Activated T-cell treated with anti-CD3 and anti-CD28 coated beads, Interleukin-2, amount 50 U/mL, for 4 hours (primary cell): ENCODE measurements at regions not wholly inside any gene's neighbourhood (a gene's known extent, or its start where the extent isn't known, plus 50 kb on each side); places are given as distances from the start of the nearest gene placed in this dataset.
"Not testable (repeated sequence)": the region's sequence is repeated elsewhere in the genome, so short reads cannot be mapped to it uniquely, and the experiment has no call there.

Source experiments
- ATAC-seq, 2 donors: fragments of 200-7000 bp; cut with Tn5 transposase; one replicate each; pipeline ENCODE4 v1.10.0; 2021
- DNase-seq: peaks from one replicate; pipeline ENCODE4 v3.0.0-alpha.2; 2020
- H3K27me3 Mint-ChIP-seq: one replicate; pipeline ENCODE4 v1.8.0; 2021; ENCODE audit warnings: low read depth, mixed read lengths
- H3K36me3 Mint-ChIP-seq: one replicate; pipeline ENCODE4 v1.8.0; 2022; ENCODE audit warnings: mixed read lengths; ENCODE audit not compliant: insufficient read depth
- H3K4me1 Mint-ChIP-seq: one replicate; pipeline ENCODE4 v1.8.0; 2021; ENCODE audit warnings: low read depth, mixed read lengths
- H3K4me3 Mint-ChIP-seq: one replicate; pipeline ENCODE4 v1.8.0; 2021; ENCODE audit warnings: mild to moderate bottlenecking, moderate library complexity, mixed read lengths
- H3K9me3 Mint-ChIP-seq: one replicate; pipeline ENCODE4 v1.8.0; 2021; ENCODE audit warnings: mixed read lengths

GRCh38 chr12:131276501-131277185 is 322.9 kb downstream of the ADGRD1 start:
- ATAC-seq (no peak), DNase-seq (no peak)
- H3K4me1 Mint-ChIP-seq, result no peaks in the 10 kb centered on the region

GRCh38 chr12:131277186-131278091 is 323.7 kb downstream of the ADGRD1 start:
- ATAC-seq, H3K27me3 Mint-ChIP-seq, H3K9me3 Mint-ChIP-seq, H3K4me1 Mint-ChIP-seq, DNase-seq, H3K36me3 Mint-ChIP-seq, H3K4me3 Mint-ChIP-seq: not testable (repeated sequence)

More at GRCh38 chr12:131276501-131277185, 322.9 kb downstream of the ADGRD1 start:
- Mint-ChIP-seq H3K36me3 (no peaks in the 10 kb centered on the region), H3K9me3 (no peaks in the 10 kb centered on the region), H3K27me3 (peaks cover 6% of the 10 kb centered on the region), H3K4me3 (no peak overlapping the region)

GRCh38 chr12:131278451-131279115 is 324.9 kb downstream of the ADGRD1 start:
- DNase-seq, ATAC-seq, H3K36me3 Mint-ChIP-seq, H3K4me1 Mint-ChIP-seq, H3K4me3 Mint-ChIP-seq, H3K27me3 Mint-ChIP-seq, H3K9me3 Mint-ChIP-seq: not testable (repeated sequence)

- Mint-ChIP-seq H3K27me3 (peaks cover 6% of the 10 kb centered on the region), H3K9me3 (no peaks in the 10 kb centered on the region), H3K36me3 (no peaks in the 10 kb centered on the region), H3K4me1 (no peaks in the 10 kb centered on the region), H3K4me3 (no peak overlapping the region)
- ATAC-seq, result no peak
- no peak for DNase-seq
Observed at GRCh38 chr12:131279281-131279921, 325.7 kb downstream of the ADGRD1 start.

DNA sequence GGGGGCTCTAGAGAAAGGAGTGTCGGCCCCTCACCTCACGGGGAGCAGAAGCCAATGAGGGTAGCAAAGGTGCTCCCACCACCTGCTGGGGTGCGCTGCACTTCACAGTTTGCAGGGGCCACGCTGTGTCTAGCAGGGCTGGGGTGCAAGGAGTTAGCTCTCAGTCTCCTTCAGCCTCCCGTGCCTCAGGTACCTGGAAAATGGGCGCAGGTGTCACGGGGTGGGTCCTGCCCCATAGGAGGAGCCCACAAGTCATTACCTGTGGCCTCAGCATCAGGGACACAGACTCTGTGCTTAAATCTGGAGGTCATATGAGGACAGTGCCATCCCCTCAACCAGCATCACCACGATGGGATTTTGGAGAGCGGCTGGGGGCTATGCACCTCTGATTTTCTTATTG is 326.7 kb downstream of the ADGRD1 start:
- no peak for ATAC-seq
- DNase-seq, result no peak
- H3K4me1 Mint-ChIP-seq, result no peaks in the 10 kb centered on the region
- H3K4me3 Mint-ChIP-seq, result no peak overlapping the region
- no peaks in the 10 kb centered on the region for H3K9me3 Mint-ChIP-seq
- H3K36me3 Mint-ChIP-seq, result no peaks in the 10 kb centered on the region
- H3K27me3 Mint-ChIP-seq, result peaks cover 6% of the 10 kb centered on the region

DNA sequence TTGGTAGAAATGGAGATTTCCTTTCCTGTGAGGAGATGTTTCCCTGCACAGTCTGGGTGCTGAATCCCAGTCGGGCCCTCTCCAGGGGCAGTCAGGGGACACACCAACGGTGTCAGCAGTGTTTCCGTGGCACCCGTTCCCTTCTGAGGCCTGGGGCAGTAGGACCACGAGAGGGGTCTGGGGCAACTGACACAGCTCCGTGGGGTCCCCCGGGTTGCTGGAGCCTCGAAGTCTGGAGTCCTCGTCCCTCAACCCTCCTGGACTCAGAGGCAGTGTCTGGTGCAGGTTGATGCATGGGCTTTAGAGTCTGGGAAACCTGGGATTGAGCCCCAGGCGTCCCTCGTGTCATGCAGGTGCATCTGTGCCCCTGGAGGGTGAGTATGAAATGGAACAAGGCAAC is 327.3 kb downstream of the ADGRD1 start:
- peaks cover 5% of the 10 kb centered on the region for H3K27me3 Mint-ChIP-seq
- H3K4me1 Mint-ChIP-seq, result no peaks in the 10 kb centered on the region
- no peak overlapping the region for H3K4me3 Mint-ChIP-seq
- no peak for DNase-seq
- H3K36me3 Mint-ChIP-seq, result no peaks in the 10 kb centered on the region
- no peak for ATAC-seq
- no peaks in the 10 kb centered on the region for H3K9me3 Mint-ChIP-seq

DNA sequence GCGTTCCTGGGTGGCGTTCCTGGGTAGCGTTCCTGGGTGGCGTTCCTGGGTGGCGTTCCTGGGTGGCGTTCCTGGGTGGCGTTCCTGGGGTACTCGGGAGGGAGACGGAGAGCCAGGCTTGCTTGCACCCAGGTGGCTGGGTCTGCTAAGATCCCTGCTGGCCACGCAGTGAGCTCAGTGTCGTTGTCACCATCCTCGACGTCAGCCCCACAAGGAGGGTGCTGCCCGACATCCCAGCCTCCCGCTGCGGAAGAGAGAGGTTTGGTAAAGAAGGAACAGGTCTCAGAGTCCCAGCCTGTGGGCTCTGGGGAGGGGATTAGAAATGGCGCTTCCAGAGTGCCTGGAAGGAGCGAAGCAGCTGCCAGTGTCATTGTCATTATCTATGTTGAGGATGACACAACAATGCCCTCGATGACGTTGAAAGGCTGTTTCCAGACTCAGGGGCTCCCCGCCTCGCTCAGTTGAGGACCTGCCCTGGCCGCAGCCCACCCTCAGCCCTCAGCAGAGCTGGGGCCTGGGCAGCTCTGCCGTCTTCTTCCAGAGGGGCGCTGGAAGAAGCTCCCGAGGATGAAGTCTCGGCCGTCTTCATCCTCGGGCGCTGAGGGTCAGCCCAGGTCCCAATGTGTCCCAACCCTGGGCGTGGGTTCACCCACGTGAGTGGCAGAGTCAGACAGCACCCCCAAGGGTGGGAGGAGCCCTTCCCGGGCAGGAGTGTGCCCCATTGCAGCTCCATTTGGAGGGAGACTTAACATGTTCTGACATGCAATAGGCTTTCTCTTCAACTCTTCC is 328.8 kb downstream of the ADGRD1 start:
- no peak for ATAC-seq
- Mint-ChIP-seq H3K4me1 (no peaks in the 10 kb centered on the region), H3K27me3 (peaks cover 2% of the 10 kb centered on the region), H3K4me3 (no peak overlapping the region), H3K36me3 (no peaks in the 10 kb centered on the region), H3K9me3 (no peaks in the 10 kb centered on the region)
- DNase-seq, result no peak

DNA sequence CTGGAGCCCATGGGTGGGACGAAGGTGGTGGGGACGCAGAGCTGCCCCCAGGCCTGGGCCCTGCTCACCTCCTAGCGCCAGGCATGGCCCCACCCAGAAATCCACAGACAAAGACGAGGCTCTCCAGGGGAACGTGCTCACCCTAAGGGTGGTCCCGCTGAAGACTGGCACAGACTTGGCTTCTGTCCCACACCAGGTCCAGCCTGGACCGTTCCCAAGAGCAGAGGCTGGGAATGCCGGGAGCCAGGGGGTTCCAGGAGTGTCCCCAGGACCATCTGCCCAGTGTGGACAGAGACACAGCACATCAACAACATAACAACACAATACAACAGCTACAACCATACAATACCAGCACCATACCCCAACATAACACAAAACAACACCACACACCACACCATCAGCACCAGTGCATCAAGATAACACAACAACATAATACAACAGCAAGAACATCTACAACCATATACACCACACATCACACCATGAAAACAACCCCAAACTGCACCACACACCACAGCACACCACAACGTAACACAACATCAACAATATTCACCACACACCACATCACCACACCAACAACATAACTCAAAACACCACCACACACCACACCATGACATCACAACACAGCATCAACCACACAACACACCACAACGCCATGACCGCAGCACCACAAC is 329.6 kb downstream of the ADGRD1 start:
- ATAC-seq (no peak), DNase-seq (no peak)
- H3K36me3 Mint-ChIP-seq, result no peaks in the 10 kb centered on the region
- no peaks in the 10 kb centered on the region for H3K4me1 Mint-ChIP-seq
- H3K9me3 Mint-ChIP-seq, result no peaks in the 10 kb centered on the region
- no peak overlapping the region for H3K4me3 Mint-ChIP-seq
- H3K27me3 Mint-ChIP-seq, result peaks cover 2% of the 10 kb centered on the region

DNA sequence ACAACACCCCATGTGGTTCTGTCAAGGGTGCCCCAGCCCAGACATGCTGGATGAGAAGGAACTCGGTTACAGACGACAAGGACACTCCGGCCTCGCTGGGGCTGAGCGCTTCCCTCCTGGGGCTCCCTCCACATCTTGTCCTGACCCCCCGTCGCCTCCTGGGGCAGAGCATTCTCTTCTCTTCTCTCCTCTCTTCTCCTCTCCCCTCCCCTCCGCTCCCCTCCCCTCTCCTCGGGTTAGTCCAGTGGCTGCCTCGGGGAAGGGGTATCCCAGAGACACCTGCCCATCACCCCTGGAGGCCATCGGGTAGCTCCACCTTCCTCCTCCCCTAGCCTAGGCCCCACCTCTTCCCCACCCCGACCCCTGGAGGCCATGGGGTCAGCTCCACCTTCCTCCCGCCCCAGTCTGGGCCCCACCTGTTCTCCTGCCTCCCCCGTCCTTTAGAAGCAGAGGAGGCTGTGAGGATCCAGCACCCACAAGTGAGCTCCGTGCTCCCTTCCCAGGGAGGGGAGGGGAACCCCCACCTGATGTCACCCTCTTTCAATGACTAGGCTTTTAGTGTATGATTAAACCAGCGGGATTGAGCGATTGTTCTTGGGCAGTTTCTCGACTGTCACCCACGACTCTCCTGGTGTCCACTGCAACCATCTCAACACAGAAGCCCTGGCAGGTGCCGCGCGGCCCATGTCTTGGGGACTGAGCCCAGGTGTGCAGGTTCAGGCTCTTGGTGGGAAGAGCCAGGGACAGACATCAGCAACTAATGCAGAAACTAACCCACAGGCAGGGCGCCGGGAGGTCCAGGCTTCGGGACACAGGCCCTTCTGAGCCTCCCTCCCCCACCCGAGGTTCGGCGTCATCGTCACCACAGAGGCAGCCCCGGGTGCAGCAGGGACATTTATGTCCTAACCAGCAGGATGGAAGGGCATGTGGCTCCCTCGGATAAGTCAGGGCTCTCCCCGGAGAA is 330.4 kb downstream of the ADGRD1 start:
- H3K36me3 Mint-ChIP-seq, H3K9me3 Mint-ChIP-seq, ATAC-seq, H3K4me1 Mint-ChIP-seq, H3K27me3 Mint-ChIP-seq, DNase-seq, H3K4me3 Mint-ChIP-seq: not testable (repeated sequence)

DNA sequence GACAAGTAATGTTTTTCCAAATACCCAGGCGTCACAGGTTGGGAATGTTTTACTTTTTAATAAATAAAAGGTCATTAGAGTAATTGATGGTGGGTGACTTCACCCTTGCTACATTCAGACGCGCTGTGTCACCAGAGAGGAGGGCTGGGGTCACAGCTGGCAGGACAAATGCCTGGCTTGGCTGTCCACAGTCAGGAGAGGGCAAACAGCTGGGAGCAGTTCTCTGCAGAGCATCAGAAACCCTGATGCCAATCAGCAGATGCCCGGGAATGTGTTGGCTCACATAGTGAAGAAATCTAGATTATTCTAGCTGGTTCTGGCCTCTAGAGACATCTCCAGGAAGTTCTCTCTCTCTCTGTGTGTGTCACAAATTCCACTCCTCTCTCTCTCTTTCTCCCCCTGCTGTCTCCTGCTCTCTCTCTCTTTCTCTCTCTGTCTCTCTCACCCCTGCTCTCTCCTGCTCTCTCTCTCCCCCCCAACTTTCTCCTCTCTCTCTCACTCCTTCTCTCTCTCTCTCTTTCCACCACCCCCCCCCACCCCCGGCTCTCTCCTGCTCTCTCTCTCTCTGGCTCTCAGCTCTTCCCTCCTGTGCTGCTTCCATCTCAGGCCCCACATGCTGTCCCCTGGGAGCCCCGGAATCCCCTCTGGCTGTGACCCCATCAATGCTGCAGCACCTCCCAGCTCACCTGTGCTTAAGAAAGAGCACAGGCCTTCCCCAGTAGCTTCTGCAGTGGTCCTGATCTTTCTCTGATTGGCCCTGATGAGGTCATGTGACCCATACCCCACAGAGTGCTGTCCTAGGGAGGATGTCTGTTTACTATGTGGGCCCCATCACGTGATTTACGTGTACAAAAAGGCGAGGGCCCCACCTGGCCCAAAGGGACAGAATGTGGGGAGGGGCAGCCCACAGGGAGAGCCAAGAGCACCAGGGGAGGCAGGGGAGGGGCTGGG is 331.5 kb downstream of the ADGRD1 start:
- H3K4me3 Mint-ChIP-seq, H3K4me1 Mint-ChIP-seq, H3K27me3 Mint-ChIP-seq, H3K9me3 Mint-ChIP-seq, ATAC-seq, DNase-seq, H3K36me3 Mint-ChIP-seq: not testable (repeated sequence)

DNA sequence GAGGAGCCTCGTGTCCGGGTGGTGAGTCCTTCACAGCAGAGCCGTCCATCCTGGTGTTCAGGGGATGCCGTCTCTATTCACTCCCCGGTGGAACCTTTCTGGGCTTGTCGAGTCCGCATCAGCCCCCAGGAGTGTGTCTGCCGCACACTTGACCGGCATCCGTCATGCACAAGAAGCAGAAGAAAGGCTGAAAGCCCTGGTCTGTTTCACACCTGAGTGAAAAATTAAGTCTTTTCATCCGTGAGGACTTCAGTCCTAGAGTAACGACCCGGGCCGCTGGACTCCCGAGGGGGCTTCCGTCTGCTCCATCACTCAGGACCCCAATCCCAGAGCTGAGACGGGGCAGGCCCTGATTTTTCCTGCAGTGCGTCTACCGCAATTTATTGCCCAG is 332.2 kb downstream of the ADGRD1 start:
- not testable (repeated sequence) for H3K4me1 Mint-ChIP-seq, DNase-seq, H3K27me3 Mint-ChIP-seq, ATAC-seq, H3K9me3 Mint-ChIP-seq, H3K4me3 Mint-ChIP-seq, H3K36me3 Mint-ChIP-seq

DNA sequence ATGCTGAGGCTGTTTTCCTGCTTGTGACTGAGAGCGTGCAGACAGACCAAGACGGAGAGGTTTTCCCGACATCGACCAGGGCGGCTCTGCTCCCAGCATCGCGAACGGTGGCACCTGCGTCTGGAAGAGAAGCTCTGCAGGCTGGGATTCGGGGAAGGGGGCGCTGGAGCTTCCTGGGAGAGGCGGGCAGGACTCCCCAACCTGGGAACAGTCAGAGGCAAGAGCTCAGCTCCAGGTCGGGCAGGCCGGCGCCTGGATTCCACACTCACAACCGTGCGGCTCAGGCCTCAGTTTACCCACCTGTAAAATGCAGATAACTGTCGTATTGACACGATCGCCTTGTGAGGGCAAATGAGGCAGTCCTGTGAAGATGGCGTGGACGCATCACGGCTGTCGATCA is 332.6 kb downstream of the ADGRD1 start:
- not testable (repeated sequence) for ATAC-seq, H3K4me3 Mint-ChIP-seq, H3K9me3 Mint-ChIP-seq, H3K4me1 Mint-ChIP-seq, H3K27me3 Mint-ChIP-seq, DNase-seq, H3K36me3 Mint-ChIP-seq
